ENCODE measurements at regions not wholly inside any gene's neighbourhood (a gene's known extent, or its start where the extent isn't known, plus 50 kb on each side); places are given as distances from the start of the nearest gene placed in this dataset.

GRCh38 chr6:47400581-47400980, 77.0 kb upstream of the CD2AP start:
- no peak for TF ChIP-seq CTCF (IDR thresholded peaks at IDR 0.05)
- no peak for TF ChIP-seq POLR2AphosphoS5 (IDR thresholded peaks at IDR 0.05)

Data from sigmoid colon (tissue), 4 donors.